PC-3 (cell line): ENCODE measurements at regions not wholly inside any gene's neighbourhood (a gene's known extent, or its start where the extent isn't known, plus 50 kb on each side); places are given as distances from the start of the nearest gene placed in this dataset.

Experiments used
- ATAC-seq: fragments of 200-7000 bp; cut with Tn5 transposase; 2 replicates; pipeline ENCODE4 v1.9.1; 2020; ENCODE audit warnings: mild to moderate bottlenecking, moderate library complexity
- BruUV-seq: library from RNA; stranded (reverse); fragments of 400-500 nt; replicated peaks from 2 replicates; lab custom pipeline; 2021; lab: Mats Ljungman, UMichigan
- CTCF ChIA-PET: fragments of 300-600 bp; sonication (Branson Sonifier 250); formaldehyde crosslinking; loops from one replicate; lab custom pipeline; 2022; ENCODE audit warnings: antibody characterized with exemption; lab: Charles Lee
- POLR2A ChIA-PET: fragments of 300-600 bp; sonication (Branson Sonifier 250); formaldehyde crosslinking; loops from one replicate; lab custom pipeline; 2022; ENCODE audit warnings: antibody characterized with exemption; ENCODE audit not compliant: unreplicated experiment; lab: Charles Lee
- DNase-seq: peaks from one replicate; pipeline ENCODE4 v3.0.0-alpha.2; 2015
- H2AFZ ChIP-seq: fragments of 300-600 bp; sonication (generic); 2 replicates; pipeline ENCODE4 v1.6.0; 2016; ENCODE audit warnings: antibody characterized with exemption, low read length
- H3F3A ChIP-seq: fragments of 300-600 bp; sonication (generic); one replicate; pipeline ENCODE4 v1.6.0; 2017; ENCODE audit warnings: antibody characterized with exemption, low read length, control low read depth, mild to moderate bottlenecking; ENCODE audit not compliant: unreplicated experiment
- H3K27ac ChIP-seq: fragments of 300-600 bp; sonication (generic); 2 replicates; pipeline ENCODE4 v1.5.1; 2016; ENCODE audit warnings: mild to moderate bottlenecking, low read length
- H3K27me3 ChIP-seq: fragments of 300-600 bp; sonication (generic); 2 replicates; pipeline ENCODE4 v1.6.1; 2016; ENCODE audit warnings: low read length, mixed read lengths
- H3K36me3 ChIP-seq: fragments of 300-600 bp; sonication (generic); 2 replicates; pipeline ENCODE4 v1.6.1; 2016; ENCODE audit warnings: low read depth, mixed run types, low read length, mixed read lengths
- H3K4me1 ChIP-seq: fragments of 300-600 bp; sonication (generic); 2 replicates; pipeline ENCODE4 v1.5.1; 2016; ENCODE audit warnings: low read length; ENCODE audit not compliant: insufficient read depth
- H3K4me2 ChIP-seq: fragments of 300-600 bp; sonication (generic); 2 replicates; pipeline ENCODE4 v1.6.0; 2016; ENCODE audit warnings: low read length
- H3K4me3 ChIP-seq: fragments of 300-600 bp; sonication (generic); 2 replicates; pipeline ENCODE4 v1.5.1; 2016; ENCODE audit warnings: mild to moderate bottlenecking, low read length, mixed read lengths
- H3K79me2 ChIP-seq: fragments of 300-600 bp; sonication (generic); 2 replicates; pipeline ENCODE4 v1.6.1; 2017; ENCODE audit warnings: low read length, mixed read lengths
- H3K9ac ChIP-seq: fragments of 300-600 bp; sonication (generic); 2 replicates; pipeline ENCODE4 v1.6.0; 2016; ENCODE audit warnings: mild to moderate bottlenecking, low read length
- H3K9me2 ChIP-seq: fragments of 300-600 bp; sonication (generic); replicated peaks from 2 replicates; pipeline ENCODE4 v1.6.1; 2016; ENCODE audit warnings: mixed run types, low read length, mixed read lengths
- H3K9me3 ChIP-seq: fragments of 300-600 bp; sonication (generic); 2 replicates; pipeline ENCODE4 v1.6.1; 2016; ENCODE audit warnings: low read length, mixed read lengths
- H4K20me1 ChIP-seq: fragments of 300-600 bp; sonication (generic); 2 replicates; pipeline ENCODE4 v1.6.1; 2016; ENCODE audit warnings: low read length, mixed read lengths
- CTCF ChIP-seq: fragments of 300-600 bp; sonication (generic); conservative IDR thresholded peaks from 2 replicates; pipeline ENCODE4 v1.5.1; 2017; ENCODE audit warnings: antibody characterized with exemption, low read depth, mild to moderate bottlenecking, low read length
- EZH2 ChIP-seq: fragments of 300-600 bp; sonication (generic); IDR thresholded peaks from one replicate; pipeline ENCODE4 v1.6.1; 2017; ENCODE audit warnings: antibody characterized with exemption, mild to moderate bottlenecking, low read length; ENCODE audit not compliant: unreplicated experiment
- EZH2phosphoT487 ChIP-seq: fragments of 300-600 bp; sonication (generic); IDR thresholded peaks from 2 replicates; pipeline ENCODE4 v1.6.1; 2018; ENCODE audit warnings: mild to moderate bottlenecking, antibody characterized with exemption, low read length, borderline replicate concordance
- intact Hi-C: fragments of 100-400 bp; cut with micrococcal nuclease; formaldehyde crosslinking; loops from 2 replicates; pipeline ENCODE4 v1.9.0; 2023

- Histone ChIP-seq H3K4me3 (no peak overlapping the region), H3K4me1 (no peaks in the 10 kb centered on the region), H3K9me3 (no peaks in the 10 kb centered on the region), H4K20me1 (no peaks in the 10 kb centered on the region), H3F3A (no peaks in the 10 kb centered on the region), H3K79me2 (no peaks in the 10 kb centered on the region), H3K27ac (no peak overlapping the region), H3K9ac (no peak overlapping the region), H3K36me3 (0 out of 2 replicates have a peak, but pooled peaks cover 3% of the 10 kb centered on the region), H3K9me2 (no peaks in the 10 kb centered on the region), H3K4me2 (no peak overlapping the region), H2AFZ (no peak overlapping the region), H3K27me3 (no peaks in the 10 kb centered on the region)
- POLR2A ChIA-PET: no interaction called here
- intact Hi-C loops: no loop called here
- BruUV-seq: no TSS peak
- ATAC-seq (no peak), DNase-seq (no peak)
- TF ChIP-seq EZH2phosphoT487: no peak
- CTCF ChIA-PET: no interaction called here
Measured at GRCh38 chr3:104472221-104472620, 894.5 kb upstream of the ALCAM start.

- ChIA-PET CTCF (no interaction called here), POLR2A (no interaction called here)
- intact Hi-C loops: no loop called here
- no peaks in the 10 kb centered on the region for H3F3A ChIP-seq
- H3K9ac ChIP-seq: no peak overlapping the region
- no peaks in the 10 kb centered on the region for H3K79me2 ChIP-seq
- H3K4me3 ChIP-seq: no peak overlapping the region
- H3K27me3 ChIP-seq: no peaks in the 10 kb centered on the region
- H3K36me3 ChIP-seq: 0 out of 2 replicates have a peak, but pooled peaks cover 3% of the 10 kb centered on the region
- no TSS peak for BruUV-seq
- no peak overlapping the region for H3K27ac ChIP-seq
- DNase-seq: no peak
- H3K9me2 ChIP-seq: no peaks in the 10 kb centered on the region
- no peak for ATAC-seq
- no peaks in the 10 kb centered on the region for H3K4me1 ChIP-seq
- H3K4me2 ChIP-seq: no peak overlapping the region
- H3K9me3 ChIP-seq: no peaks in the 10 kb centered on the region
- H4K20me1 ChIP-seq: no peaks in the 10 kb centered on the region
- no peak overlapping the region for H2AFZ ChIP-seq
- no peak for TF ChIP-seq EZH2
- no peak for TF ChIP-seq CTCF
- no peak for TF ChIP-seq EZH2phosphoT487
Measured at GRCh38 chr3:104474011-104474410, 892.7 kb upstream of the ALCAM start.

GRCh38 chr3:104503022-104503421 lies 863.7 kb upstream of the ALCAM start:
- ATAC-seq: no peak
- intact Hi-C loops: no loop called here
- no peak for DNase-seq
- no peak overlapping the region for H3K4me3 ChIP-seq
- no peaks in the 10 kb centered on the region for H3K36me3 ChIP-seq
- H3K4me2 ChIP-seq: no peak overlapping the region
- no peak overlapping the region for H2AFZ ChIP-seq
- H3K79me2 ChIP-seq: no peaks in the 10 kb centered on the region
- no peaks in the 10 kb centered on the region for H3F3A ChIP-seq
- no peaks in the 10 kb centered on the region for H3K9me2 ChIP-seq
- TF ChIP-seq EZH2phosphoT487 (no peak), CTCF (no peak), EZH2 (no peak)
- no peaks in the 10 kb centered on the region for H3K9me3 ChIP-seq
- H3K4me1 ChIP-seq: no peaks in the 10 kb centered on the region
- H3K9ac ChIP-seq: no peak overlapping the region
- ChIA-PET CTCF (no interaction called here), POLR2A (no interaction called here)
- no peaks in the 10 kb centered on the region for H3K27me3 ChIP-seq
- BruUV-seq: TSS peak; percentile 22
- no peaks in the 10 kb centered on the region for H4K20me1 ChIP-seq
- no peak overlapping the region for H3K27ac ChIP-seq
